ENCODE measurements at regions not wholly inside any gene's neighbourhood (a gene's known extent, or its start where the extent isn't known, plus 50 kb on each side); places are given as distances from the start of the nearest gene placed in this dataset.
A peak's percentile ranks its signal among the peaks of the same experiment; 100 is the strongest.

DNA sequence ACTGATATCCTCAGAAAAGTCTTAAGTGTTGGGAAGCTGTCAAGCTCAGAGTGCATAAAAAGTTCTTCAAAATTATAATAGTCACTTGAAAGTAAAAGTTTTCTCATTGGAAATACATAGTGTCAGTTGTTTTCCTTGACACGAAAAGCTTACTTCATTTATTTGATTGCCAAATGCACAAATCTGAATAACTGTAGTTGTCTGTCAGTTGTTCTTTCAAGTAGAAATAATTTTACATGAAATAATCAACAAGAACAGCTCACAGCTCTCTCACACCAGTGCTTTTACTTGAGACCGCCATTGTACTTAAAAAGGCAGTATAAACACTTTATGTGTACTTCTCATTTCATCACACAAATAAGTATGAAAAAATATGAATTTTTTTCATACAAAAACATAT is 163.3 kb upstream of the NXPH2 start:
- Histone ChIP-seq H3K4me3 (ENCODE audit: low read length) (no peak overlapping the region), H3K9me3 (ENCODE audit: low read length) (no peaks in the 10 kb centered on the region), H3K27me3 (ENCODE audit: insufficient read depth, low read depth, low read length) (no peaks in the 10 kb centered on the region), H3K79me2 (replicated peaks; ENCODE audit: insufficient read depth, low read length) (no peaks in the 10 kb centered on the region), H2AFZ (ENCODE audit: low read depth, low read length) (no peak overlapping the region), H3K9me2 (ENCODE audit: insufficient read depth, low read length) (no peaks in the 10 kb centered on the region), H3K36me3 (ENCODE audit: insufficient read depth, low read length) (no peaks in the 10 kb centered on the region), H4K20me1 (ENCODE audit: insufficient read depth) (no peaks in the 10 kb centered on the region), H3F3A (ENCODE audit: insufficient read depth, low read length, poor library complexity, severe bottlenecking) (no peaks in the 10 kb centered on the region), H3K4me2 (ENCODE audit: low read length) (no peak overlapping the region), H3K9ac (ENCODE audit: low read length) (no peak overlapping the region), H3K27ac (ENCODE audit: low read length) (no peak overlapping the region)
- TF ChIP-seq, protein P1, sequence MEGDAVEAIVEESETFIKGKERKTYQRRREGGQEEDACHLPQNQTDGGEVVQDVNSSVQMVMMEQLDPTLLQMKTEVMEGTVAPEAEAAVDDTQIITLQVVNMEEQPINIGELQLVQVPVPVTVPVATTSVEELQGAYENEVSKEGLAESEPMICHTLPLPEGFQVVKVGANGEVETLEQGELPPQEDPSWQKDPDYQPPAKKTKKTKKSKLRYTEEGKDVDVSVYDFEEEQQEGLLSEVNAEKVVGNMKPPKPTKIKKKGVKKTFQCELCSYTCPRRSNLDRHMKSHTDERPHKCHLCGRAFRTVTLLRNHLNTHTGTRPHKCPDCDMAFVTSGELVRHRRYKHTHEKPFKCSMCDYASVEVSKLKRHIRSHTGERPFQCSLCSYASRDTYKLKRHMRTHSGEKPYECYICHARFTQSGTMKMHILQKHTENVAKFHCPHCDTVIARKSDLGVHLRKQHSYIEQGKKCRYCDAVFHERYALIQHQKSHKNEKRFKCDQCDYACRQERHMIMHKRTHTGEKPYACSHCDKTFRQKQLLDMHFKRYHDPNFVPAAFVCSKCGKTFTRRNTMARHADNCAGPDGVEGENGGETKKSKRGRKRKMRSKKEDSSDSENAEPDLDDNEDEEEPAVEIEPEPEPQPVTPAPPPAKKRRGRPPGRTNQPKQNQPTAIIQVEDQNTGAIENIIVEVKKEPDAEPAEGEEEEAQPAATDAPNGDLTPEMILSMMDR (IDR thresholded peaks at IDR 0.05; ENCODE audit: poor library complexity, severe bottlenecking): no peak
- TF ChIP-seq EP300 (conservative IDR thresholded peaks at IDR 0.05; ENCODE audit: poor library complexity, severe bottlenecking): peak; percentile 67

DNA sequence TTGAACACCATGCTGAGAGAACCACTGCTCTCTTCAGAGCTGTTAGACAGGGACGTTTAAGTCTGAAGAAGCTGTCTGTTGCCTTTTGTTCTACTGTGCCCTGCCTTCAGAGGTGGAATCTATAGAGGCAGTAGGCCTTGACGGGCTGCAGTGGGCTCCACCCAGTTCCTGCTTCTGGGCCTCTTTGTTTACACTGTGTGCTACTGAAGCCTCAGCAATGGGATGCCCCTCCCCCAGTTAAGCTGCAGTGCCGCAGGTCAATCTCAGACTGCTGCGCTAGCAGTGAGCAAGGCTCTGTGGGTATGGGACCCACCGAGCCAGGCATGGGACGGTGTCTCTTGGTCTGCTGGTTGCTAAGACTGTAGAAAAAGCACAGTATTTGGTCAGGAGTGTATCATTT is 162.3 kb upstream of the NXPH2 start:
- H3K27ac ChIP-seq (ENCODE audit: low read length): no peak overlapping the region
- H3K9me2 ChIP-seq (ENCODE audit: insufficient read depth, low read length): no peaks in the 10 kb centered on the region
- no peak overlapping the region for H2AFZ ChIP-seq (ENCODE audit: low read depth, low read length)
- H3K9me3 ChIP-seq (ENCODE audit: low read length): no peaks in the 10 kb centered on the region
- no peaks in the 10 kb centered on the region for H3K79me2 ChIP-seq (replicated peaks; ENCODE audit: insufficient read depth, low read length)
- no peaks in the 10 kb centered on the region for H3F3A ChIP-seq (ENCODE audit: insufficient read depth, low read length, poor library complexity, severe bottlenecking)
- no peak overlapping the region for H3K4me2 ChIP-seq (ENCODE audit: low read length)
- no peaks in the 10 kb centered on the region for H4K20me1 ChIP-seq (ENCODE audit: insufficient read depth)
- H3K4me3 ChIP-seq (ENCODE audit: low read length): no peak overlapping the region
- H3K9ac ChIP-seq (ENCODE audit: low read length): no peak overlapping the region
- TF ChIP-seq MXI1 (conservative IDR thresholded peaks at IDR 0.05; ENCODE audit: poor library complexity, severe bottlenecking) (no peak), RAD21 (conservative IDR thresholded peaks at IDR 0.05) (no peak), TAF1 (IDR thresholded peaks at IDR 0.05; ENCODE audit: low read depth) (no peak), EP300 (conservative IDR thresholded peaks at IDR 0.05; ENCODE audit: poor library complexity, severe bottlenecking) (no peak), POLR2AphosphoS5 (IDR thresholded peaks at IDR 0.05) (no peak), EZH2 (IDR thresholded peaks at IDR 0.05; ENCODE audit: borderline replicate concordance, insufficient read depth, low read length, poor library complexity, severe bottlenecking) (no peak), SMC3 (conservative IDR thresholded peaks at IDR 0.05; ENCODE audit: poor library complexity) (no peak)
- TF ChIP-seq, protein P2, sequence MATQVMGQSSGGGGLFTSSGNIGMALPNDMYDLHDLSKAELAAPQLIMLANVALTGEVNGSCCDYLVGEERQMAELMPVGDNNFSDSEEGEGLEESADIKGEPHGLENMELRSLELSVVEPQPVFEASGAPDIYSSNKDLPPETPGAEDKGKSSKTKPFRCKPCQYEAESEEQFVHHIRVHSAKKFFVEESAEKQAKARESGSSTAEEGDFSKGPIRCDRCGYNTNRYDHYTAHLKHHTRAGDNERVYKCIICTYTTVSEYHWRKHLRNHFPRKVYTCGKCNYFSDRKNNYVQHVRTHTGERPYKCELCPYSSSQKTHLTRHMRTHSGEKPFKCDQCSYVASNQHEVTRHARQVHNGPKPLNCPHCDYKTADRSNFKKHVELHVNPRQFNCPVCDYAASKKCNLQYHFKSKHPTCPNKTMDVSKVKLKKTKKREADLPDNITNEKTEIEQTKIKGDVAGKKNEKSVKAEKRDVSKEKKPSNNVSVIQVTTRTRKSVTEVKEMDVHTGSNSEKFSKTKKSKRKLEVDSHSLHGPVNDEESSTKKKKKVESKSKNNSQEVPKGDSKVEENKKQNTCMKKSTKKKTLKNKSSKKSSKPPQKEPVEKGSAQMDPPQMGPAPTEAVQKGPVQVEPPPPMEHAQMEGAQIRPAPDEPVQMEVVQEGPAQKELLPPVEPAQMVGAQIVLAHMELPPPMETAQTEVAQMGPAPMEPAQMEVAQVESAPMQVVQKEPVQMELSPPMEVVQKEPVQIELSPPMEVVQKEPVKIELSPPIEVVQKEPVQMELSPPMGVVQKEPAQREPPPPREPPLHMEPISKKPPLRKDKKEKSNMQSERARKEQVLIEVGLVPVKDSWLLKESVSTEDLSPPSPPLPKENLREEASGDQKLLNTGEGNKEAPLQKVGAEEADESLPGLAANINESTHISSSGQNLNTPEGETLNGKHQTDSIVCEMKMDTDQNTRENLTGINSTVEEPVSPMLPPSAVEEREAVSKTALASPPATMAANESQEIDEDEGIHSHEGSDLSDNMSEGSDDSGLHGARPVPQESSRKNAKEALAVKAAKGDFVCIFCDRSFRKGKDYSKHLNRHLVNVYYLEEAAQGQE (IDR thresholded peaks at IDR 0.05; ENCODE audit: borderline replicate concordance): no peak
- TF ChIP-seq, protein P1 (IDR thresholded peaks at IDR 0.05; ENCODE audit: poor library complexity, severe bottlenecking): no peak
- H3K27me3 ChIP-seq (ENCODE audit: insufficient read depth, low read depth, low read length): no peaks in the 10 kb centered on the region
- H3K36me3 ChIP-seq (ENCODE audit: insufficient read depth, low read length): no peaks in the 10 kb centered on the region
